ENCODE measurements at regions not wholly inside any gene's neighbourhood (a gene's known extent, or its start where the extent isn't known, plus 50 kb on each side); places are given as distances from the start of the nearest gene placed in this dataset.

- TF ChIP-seq CTCF (IDR thresholded peaks at IDR 0.05; ENCODE audit: insufficient read depth, low read length, poor library complexity, severe bottlenecking), result no peak
- TF ChIP-seq EZH2phosphoT487 (conservative IDR thresholded peaks at IDR 0.05; ENCODE audit: low read length), result no peak
These were observed 78.0 kb upstream of the SIRPG start for GRCh38 chr20:1735417-1736089.
